GM23338 (cell line): ENCODE measurements at regions not wholly inside any gene's neighbourhood (a gene's known extent, or its start where the extent isn't known, plus 50 kb on each side); places are given as distances from the start of the nearest gene placed in this dataset.

Experiments
- EZH2 ChIP-seq: fragments of 200-600 bp; sonication (generic); IDR thresholded peaks from one replicate; pipeline ENCODE4 v1.8.0; 2017; ENCODE audit warnings: antibody characterized with exemption, mild to moderate bottlenecking, low read depth; ENCODE audit not compliant: unreplicated experiment
- POLR2AphosphoS5 ChIP-seq: IDR thresholded peaks from 2 replicates; pipeline ENCODE4 v1.6.1; 2016; ENCODE audit warnings: antibody characterized with exemption, low read depth
- TF ChIP-seq, protein P1 (sequence below), 2 experiments: fragments of 200-600 bp in 1 of 2; sonication (generic) in 1 of 2; conservative IDR thresholded peaks; 2 replicates each; pipeline versions ENCODE4 v1.5.1 to v1.6.1; 2016 to 2017; ENCODE audit warnings: antibody characterized with exemption in 2 of 2, low read depth in 2 of 2, mild to moderate bottlenecking in 2 of 2, moderate library complexity in 1 of 2
- TF ChIP-seq, protein P2 (sequence below): IDR thresholded peaks from one replicate; pipeline ENCODE4 v1.6.1; 2018; ENCODE audit warnings: antibody characterized with exemption; ENCODE audit not compliant: unreplicated experiment

DNA sequence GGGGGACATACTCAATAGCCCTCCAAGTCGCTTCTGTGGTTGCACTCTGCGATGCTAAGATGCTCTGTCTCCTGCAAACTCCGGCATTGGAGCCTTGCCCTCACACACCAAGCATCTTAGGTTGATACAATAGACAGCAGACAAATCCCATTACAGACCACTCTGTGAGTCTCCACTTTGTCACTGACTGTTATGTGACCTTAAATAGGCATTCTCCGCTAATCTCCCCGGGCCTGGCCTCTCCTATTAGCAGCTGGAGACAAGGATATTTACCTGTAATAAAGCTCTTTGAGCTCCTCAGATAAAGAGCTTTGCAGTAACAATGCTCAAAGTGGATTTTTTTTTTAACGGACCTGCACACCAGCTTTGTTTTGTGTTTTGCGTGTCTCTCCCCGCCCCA, 479.7 kb upstream of the TBX3 start:
- TF ChIP-seq EZH2, result no peak
- TF ChIP-seq, protein P1, sequence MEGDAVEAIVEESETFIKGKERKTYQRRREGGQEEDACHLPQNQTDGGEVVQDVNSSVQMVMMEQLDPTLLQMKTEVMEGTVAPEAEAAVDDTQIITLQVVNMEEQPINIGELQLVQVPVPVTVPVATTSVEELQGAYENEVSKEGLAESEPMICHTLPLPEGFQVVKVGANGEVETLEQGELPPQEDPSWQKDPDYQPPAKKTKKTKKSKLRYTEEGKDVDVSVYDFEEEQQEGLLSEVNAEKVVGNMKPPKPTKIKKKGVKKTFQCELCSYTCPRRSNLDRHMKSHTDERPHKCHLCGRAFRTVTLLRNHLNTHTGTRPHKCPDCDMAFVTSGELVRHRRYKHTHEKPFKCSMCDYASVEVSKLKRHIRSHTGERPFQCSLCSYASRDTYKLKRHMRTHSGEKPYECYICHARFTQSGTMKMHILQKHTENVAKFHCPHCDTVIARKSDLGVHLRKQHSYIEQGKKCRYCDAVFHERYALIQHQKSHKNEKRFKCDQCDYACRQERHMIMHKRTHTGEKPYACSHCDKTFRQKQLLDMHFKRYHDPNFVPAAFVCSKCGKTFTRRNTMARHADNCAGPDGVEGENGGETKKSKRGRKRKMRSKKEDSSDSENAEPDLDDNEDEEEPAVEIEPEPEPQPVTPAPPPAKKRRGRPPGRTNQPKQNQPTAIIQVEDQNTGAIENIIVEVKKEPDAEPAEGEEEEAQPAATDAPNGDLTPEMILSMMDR (conservative IDR thresholded peaks at IDR 0.05; ENCODE audit: low read depth in 2 of 2), result no peak
- no peak for TF ChIP-seq POLR2AphosphoS5
- TF ChIP-seq, protein P2, sequence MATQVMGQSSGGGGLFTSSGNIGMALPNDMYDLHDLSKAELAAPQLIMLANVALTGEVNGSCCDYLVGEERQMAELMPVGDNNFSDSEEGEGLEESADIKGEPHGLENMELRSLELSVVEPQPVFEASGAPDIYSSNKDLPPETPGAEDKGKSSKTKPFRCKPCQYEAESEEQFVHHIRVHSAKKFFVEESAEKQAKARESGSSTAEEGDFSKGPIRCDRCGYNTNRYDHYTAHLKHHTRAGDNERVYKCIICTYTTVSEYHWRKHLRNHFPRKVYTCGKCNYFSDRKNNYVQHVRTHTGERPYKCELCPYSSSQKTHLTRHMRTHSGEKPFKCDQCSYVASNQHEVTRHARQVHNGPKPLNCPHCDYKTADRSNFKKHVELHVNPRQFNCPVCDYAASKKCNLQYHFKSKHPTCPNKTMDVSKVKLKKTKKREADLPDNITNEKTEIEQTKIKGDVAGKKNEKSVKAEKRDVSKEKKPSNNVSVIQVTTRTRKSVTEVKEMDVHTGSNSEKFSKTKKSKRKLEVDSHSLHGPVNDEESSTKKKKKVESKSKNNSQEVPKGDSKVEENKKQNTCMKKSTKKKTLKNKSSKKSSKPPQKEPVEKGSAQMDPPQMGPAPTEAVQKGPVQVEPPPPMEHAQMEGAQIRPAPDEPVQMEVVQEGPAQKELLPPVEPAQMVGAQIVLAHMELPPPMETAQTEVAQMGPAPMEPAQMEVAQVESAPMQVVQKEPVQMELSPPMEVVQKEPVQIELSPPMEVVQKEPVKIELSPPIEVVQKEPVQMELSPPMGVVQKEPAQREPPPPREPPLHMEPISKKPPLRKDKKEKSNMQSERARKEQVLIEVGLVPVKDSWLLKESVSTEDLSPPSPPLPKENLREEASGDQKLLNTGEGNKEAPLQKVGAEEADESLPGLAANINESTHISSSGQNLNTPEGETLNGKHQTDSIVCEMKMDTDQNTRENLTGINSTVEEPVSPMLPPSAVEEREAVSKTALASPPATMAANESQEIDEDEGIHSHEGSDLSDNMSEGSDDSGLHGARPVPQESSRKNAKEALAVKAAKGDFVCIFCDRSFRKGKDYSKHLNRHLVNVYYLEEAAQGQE, result no peak
